Posterior cingulate gyrus (tissue), 11 donors: ENCODE measurements at regions not wholly inside any gene's neighbourhood (a gene's known extent, or its start where the extent isn't known, plus 50 kb on each side); places are given as distances from the start of the nearest gene placed in this dataset.

ENCODE experiments used
- DNase-seq, 10 donors: peaks; one replicate each; pipeline versions ENCODE4 v3.0.0 to v3.0.0-alpha.2; 2020 to 2021; ENCODE audit warnings: mixed read lengths in 3 of 10
- intact Hi-C: fragments of 100-400 bp; cut with DNase I; formaldehyde crosslinking; loops from one replicate; pipeline ENCODE4 v1.15.1; 2023

DNA sequence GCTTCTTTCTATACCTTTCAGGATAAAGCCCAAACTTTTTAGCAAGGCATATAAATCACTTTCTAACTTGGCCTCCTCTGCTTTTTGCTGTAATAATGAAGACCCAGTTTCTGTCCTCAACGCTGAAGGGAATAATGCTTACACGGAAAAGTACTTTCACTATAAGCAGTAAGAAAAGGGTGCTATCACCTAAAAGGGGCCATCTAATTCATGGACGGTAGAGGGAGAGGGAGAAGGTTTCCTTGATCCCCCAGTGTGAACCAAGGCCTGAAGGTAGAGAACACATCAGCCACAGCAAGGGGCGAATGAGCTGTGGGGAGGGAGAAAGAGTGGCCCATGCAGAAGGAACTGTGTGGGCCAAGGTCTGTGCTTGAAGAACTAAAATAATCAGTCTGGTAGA lies 417.7 kb upstream of the CLINT1 start:
- intact Hi-C loops, result no loop called here
- DNase-seq, result no peak

GRCh38 chr5:158275511-158275910 lies 416.6 kb upstream of the CLINT1 start:
- intact Hi-C loops, result no loop called here
- DNase-seq, result no peak

- no peak for DNase-seq
- intact Hi-C loops, result no loop called here
Observed at GRCh38 chr5:158273035-158273434, 414.1 kb upstream of the CLINT1 start.

GRCh38 chr5:158272409-158272808 lies 413.5 kb upstream of the CLINT1 start:
- intact Hi-C loops, result no loop called here
- no peak for DNase-seq

- intact Hi-C loops, result no loop called here
- no peak for DNase-seq
Observed at GRCh38 chr5:158270996-158271554, 412.1 kb upstream of the CLINT1 start.

DNA sequence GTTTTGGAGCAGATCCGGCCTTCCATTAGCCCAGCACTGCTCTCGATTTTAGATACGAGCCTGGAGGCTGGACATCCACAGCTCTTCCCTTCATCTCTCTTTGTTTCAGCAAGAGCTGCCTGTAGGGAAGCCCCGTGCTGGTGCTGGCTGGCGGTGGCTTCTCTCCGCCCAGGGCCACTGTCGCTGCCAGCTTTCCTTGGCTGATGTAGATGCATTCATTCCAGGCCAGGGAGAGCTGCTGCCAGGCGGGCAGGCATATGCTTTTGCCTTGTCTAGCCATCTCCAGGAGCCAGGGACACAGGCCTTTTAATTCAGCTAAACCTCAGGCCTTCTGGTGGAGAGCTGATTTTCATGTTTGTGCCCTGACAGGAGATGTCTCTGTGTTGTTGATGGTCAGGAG lies 409.3 kb upstream of the CLINT1 start:
- peak in 9 of 10 donors; percentile 11 to 88 (median 30) for DNase-seq
- intact Hi-C loops, result no loop called here

GRCh38 chr5:158267228-158267627 lies 408.3 kb upstream of the CLINT1 start:
- intact Hi-C loops, result no loop called here
- no peak for DNase-seq

GRCh38 chr5:158265931-158266700 lies 407.2 kb upstream of the CLINT1 start:
- intact Hi-C loops, result no loop called here
- DNase-seq, result no peak

GRCh38 chr5:158265346-158265745 lies 406.4 kb upstream of the CLINT1 start:
- intact Hi-C loops, result no loop called here
- DNase-seq, result no peak

DNA sequence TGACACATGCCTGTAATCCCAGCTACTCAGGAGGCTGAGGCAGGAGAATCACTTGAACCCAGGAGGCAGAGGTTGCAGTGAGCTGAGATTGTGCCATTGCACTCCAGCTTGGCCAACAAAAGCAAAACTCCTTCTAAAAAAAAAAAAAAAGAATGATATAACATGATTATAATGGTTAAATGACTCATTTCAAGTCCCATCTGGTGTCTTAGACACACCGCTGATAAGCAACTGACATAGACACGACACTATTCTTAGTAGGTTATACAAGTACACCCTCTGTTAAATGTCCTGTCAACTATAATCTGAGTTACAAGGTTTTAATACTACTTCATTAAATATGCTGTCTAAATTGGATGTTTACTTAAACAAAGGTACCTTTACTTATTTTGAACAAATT lies 405.3 kb upstream of the CLINT1 start:
- DNase-seq, result no peak
- intact Hi-C loops, result no loop called here

DNA sequence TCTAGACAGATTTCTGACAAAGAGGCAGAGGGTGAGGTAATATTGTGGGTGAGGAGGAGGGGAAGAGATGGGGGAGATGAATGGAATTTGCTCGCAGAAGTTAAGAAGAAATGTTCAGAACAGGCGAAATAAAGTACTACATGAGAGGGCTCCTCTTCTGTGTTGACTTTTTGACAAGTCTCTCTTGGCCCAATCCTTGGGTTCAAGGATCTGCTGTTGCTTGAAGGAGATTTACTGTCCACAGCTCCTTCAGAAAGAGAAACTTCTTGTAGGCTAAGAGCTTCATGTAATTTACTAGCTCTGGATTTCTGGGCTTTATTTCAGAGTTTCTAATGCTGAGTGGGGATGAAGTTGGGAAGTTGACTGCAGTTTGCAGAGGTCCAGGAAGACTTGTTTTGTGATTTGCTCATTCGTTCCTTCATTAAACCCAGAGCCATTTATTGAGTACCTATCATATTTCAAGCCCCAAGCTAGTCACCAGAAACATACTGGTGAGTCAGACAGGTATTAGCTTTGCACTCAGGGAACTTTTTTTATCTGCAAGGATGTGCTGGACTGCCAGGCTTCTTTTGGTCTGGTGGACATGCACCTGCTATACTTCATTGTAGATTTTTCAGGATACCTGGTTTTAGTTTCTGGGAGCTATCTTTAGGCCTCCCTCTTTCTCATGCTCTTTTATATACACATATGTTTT lies 402.9 kb upstream of the CLINT1 start:
- intact Hi-C loops, result no loop called here
- DNase-seq, result no peak

GRCh38 chr5:158256096-158256495 lies 397.2 kb upstream of the CLINT1 start:
- DNase-seq, result no peak
- intact Hi-C loops, result no loop called here

DNA sequence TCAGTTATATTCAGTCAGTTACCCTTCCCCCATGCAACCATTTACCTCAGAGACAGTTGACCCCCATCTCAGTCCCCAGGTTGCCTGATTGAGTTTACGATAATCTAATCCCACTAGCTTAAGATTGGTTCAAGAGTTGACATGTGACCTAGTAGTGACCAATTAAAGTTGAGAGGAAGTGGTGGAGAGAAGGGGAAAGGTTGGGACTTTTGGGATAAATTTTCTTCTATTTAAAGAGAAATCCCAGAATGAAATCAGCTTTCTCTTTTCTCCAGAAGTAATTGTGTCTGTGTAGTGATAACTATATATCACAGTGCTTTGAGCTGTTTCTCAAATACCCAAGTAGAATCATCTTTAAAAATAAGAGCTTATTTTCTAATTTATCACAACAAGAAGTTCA lies 396.7 kb upstream of the CLINT1 start:
- no peak for DNase-seq
- intact Hi-C loops, result no loop called here

DNA sequence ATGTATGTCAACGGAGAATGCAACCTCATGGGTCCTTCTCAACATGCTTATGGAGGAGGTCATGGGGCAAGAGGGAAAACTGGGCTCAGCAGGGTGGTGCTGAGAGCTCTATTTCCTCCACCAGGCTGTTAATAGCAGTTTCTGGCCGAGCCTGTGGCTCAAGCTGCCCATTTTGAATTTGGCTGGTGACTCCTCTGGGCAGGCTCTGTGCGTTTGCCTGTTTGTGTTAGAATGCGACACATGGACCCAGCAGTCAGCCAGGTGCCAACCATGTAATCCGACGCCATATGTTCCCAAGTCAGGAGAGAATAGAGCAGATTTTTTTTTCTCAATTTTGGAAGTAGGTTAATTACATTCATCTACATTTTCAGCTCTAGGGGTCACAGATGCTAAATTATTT lies 387.7 kb upstream of the CLINT1 start:
- DNase-seq, result peak in 5 of 10 donors; percentile 6 to 83 (median 10)
- intact Hi-C loops, result no loop called here

GRCh38 chr5:158245513-158245912 lies 386.6 kb upstream of the CLINT1 start:
- DNase-seq, result no peak
- intact Hi-C loops, result no loop called here

DNA sequence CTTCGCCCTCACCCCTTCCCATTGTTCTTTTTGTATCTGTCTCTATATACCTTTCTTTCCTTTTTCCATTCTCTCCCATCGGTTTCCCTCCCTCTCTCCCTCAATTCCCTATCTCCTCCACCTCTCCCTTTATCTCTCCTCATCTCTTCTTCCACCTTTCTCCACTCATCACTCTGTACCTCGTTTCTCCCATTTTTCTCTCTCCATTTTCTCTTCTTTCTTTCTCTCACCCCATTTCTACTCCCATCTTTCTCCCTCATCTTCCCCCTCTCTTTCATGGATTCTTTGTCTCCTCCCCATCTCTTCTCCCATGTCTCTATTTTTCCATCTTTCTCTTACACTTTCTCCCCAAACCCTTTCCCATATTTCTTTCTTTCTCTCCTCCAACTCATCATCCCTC lies 385.9 kb upstream of the CLINT1 start:
- DNase-seq, result no peak
- intact Hi-C loops, result no loop called here

DNA sequence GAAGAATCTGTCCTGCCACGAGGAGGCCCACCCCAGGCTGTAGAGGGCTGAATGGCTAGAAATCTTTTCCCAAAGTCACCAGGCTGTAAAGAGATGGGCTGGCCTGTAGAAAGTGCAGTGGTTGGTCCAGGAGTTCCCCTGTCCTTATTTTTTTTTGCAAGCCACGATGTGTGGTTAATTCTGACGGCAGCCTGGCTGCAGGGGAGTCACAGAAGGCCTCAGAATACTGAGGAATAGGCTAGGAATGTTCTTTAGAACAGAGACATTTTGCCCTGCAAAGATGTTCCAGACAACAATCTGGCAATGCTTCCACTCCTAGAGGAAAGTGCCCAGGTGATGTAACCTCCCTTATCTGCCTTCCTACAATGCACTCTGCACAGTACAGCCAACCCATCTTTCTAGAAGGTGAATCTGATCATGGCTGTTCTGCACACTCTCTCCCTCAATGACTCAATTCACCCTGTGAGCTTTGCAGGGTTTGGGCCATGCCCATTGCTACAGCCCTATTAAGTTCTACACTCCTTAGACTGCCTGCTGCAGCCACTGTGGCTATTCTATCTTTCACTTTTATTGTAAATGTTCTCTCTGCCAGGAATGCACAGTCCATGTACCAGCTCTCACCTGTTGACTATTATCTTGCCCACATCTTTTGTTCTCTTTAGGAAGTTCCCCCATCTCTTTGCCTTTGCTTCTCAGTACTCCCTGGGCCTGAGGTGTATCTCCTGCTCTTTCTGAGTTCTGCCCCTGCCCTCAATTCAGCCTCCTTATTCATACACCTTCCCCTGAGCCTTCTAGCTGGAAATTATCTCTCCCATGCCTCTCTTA lies 377.8 kb upstream of the CLINT1 start:
- no peak for DNase-seq
- intact Hi-C loops, result no loop called here

- intact Hi-C loops, result no loop called here
- DNase-seq, result no peak
Observed at GRCh38 chr5:158235159-158235547, 376.2 kb upstream of the CLINT1 start.

DNA sequence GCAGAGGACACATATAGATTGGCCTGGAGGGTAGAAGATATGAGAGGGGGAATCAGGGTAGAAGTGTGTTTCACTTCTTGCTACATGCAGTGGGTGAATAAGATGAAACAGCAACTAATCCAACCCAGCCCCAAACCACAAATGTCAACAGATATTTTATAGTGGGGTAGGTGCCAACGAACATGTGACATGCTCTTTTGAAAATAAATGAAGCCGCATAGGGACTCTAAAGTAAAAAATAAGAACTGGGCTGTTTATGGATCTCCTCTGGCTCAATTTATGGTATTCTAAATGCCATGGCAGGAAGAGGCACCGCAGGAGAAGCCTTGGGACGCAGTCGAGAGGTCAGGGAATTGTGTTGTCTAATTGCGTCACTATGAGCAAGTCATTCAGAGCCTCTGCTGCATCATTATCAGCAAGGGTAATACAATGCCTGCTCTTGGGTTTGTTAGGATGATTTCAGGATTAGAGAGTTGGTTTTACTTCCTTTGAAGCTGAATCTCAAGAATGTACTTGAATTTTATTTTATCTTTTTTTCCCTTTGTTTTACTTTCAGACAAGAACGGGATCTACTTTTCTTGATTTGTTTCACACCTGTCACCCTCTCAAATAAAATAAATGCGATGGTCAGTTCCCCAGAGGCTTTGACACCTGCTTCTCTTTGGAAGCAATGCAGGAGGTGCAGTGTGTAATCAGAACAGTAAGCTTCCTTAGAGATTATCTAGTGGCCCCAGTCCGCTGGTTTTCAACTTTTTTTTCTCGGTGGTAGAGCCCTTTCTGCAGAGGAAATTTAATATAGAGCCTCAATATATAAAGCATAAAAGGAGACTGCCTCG lies 375.6 kb upstream of the CLINT1 start:
- intact Hi-C loops, result no loop called here
- no peak for DNase-seq

DNA sequence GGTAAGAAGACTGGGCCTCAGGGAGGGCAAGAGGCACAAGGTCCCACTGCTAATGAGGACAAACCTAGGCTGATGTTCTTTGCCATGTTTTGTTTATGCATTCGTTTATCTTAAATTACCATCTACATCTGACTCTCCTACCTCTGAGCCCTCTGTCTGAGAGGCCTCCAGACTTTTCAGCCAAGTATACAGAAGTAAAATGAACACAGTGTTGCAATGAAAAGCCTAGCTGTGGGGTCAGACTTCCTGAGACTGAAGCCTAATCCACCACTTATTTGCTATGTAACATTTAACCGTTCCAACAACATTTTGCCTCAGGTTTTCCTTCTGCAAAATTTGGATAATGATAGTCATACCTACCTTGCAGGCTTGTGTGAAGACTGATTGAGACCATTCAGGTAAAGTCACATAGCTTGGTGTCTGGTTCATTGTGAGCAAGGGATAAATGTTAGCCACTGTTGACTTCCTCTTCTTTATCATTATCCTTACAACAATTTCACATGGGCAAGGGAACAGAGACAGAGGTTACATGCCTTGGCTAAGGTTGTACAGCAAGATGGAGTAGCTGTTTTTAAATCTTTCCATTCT lies 374.9 kb upstream of the CLINT1 start:
- intact Hi-C loops, result no loop called here
- DNase-seq, result no peak
